ENCODE measurements at regions not wholly inside any gene's neighbourhood (a gene's known extent, or its start where the extent isn't known, plus 50 kb on each side); places are given as distances from the start of the nearest gene placed in this dataset.

DNA sequence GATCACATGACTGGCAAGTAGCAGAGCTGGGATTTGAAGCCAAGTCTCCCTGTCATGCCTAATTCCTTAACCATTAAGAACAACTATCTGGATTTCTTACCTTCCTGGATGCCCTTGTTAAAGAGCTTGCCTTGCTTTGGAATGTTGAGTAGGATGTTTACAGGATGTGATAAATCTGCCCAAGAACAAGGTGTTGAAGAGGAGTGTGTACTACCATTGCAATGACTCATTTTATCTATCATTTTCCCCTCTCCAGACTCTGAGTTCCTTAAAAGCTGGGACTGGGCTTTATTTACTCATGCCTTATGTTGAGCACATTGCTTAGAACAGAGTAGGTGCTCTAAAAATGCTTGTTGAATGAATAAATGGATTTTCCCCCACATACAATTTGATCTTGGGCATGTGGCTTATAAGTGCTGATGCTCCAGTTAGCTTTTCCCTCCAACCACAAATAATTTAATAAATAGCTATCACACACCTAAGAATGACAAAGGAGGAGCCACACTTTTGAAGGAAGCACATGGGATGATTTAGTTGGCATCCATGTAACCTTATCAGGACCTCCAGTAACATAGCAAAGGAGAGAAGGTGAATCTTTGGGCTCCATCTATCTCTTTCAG, 268.6 kb upstream of the SESN3 start:
- Histone ChIP-seq H3K4me1 (ENCODE audit: control insufficient read depth, low read depth, low read length) (peaks cover 7% of the 10 kb centered on the region), H4K8ac (ENCODE audit: low read depth, low read length) (no peak overlapping the region), H3K56ac (ENCODE audit: low read length) (no peak overlapping the region), H3K79me1 (ENCODE audit: low read length) (no peaks in the 10 kb centered on the region), H4K5ac (ENCODE audit: low read length) (no peak overlapping the region), H3K27ac (ENCODE audit: low read depth, low read length) (no peak overlapping the region), H2BK5ac (ENCODE audit: low read length) (no peak overlapping the region), H3K4ac (ENCODE audit: low read depth, low read length) (no peak overlapping the region), H3K23ac (ENCODE audit: low read length) (no peak overlapping the region), H3K18ac (ENCODE audit: low read length) (peak overlapping the region; percentile 65), H3K79me2 (ENCODE audit: control insufficient read depth, insufficient read depth, low read length) (no peaks in the 10 kb centered on the region), H2BK120ac (ENCODE audit: low read depth, low read length) (no peak overlapping the region), H2BK15ac (replicated peaks; ENCODE audit: low read depth) (no peak overlapping the region), H3K36me3 (ENCODE audit: control insufficient read depth, insufficient read depth, low read length) (no peaks in the 10 kb centered on the region), H3K4me3 (ENCODE audit: low read length) (no peak overlapping the region), H3K9ac (ENCODE audit: low read length) (no peak overlapping the region), H2AK5ac (ENCODE audit: low read length) (no peak overlapping the region), H3K4me2 (ENCODE audit: low read length) (no peak overlapping the region), H3K27me3 (ENCODE audit: insufficient read depth, low read length, poor library complexity) (no peaks in the 10 kb centered on the region)
- peak; percentile 81 for DNase-seq

- WGBS (ENCODE audit: extremely low coverage, insufficient coverage, low lambda C conversion rate): no CpG with 5 or more reads among the region's 2 CpGs
- DNase-seq: peak; percentile 98
- Histone ChIP-seq H4K5ac (ENCODE audit: low read length) (no peak overlapping the region), H3K36me3 (ENCODE audit: control insufficient read depth, insufficient read depth, low read length) (no peaks in the 10 kb centered on the region), H3K79me1 (ENCODE audit: low read length) (no peaks in the 10 kb centered on the region), H3K4me3 (ENCODE audit: low read length) (no peak overlapping the region), H3K18ac (ENCODE audit: low read length) (no peak overlapping the region), H2BK5ac (ENCODE audit: low read length) (no peak overlapping the region), H3K56ac (ENCODE audit: low read length) (no peak overlapping the region), H2BK15ac (replicated peaks; ENCODE audit: low read depth) (no peak overlapping the region), H3K23ac (ENCODE audit: low read length) (no peak overlapping the region), H3K79me2 (ENCODE audit: control insufficient read depth, insufficient read depth, low read length) (no peaks in the 10 kb centered on the region), H3K4ac (ENCODE audit: low read depth, low read length) (no peak overlapping the region), H2AK5ac (ENCODE audit: low read length) (no peak overlapping the region), H3K27ac (ENCODE audit: low read depth, low read length) (no peak overlapping the region), H3K4me1 (ENCODE audit: control insufficient read depth, low read depth, low read length) (peaks cover 7% of the 10 kb centered on the region), H3K4me2 (ENCODE audit: low read length) (no peak overlapping the region), H4K8ac (ENCODE audit: low read depth, low read length) (no peak overlapping the region), H2BK120ac (ENCODE audit: low read depth, low read length) (no peak overlapping the region), H3K27me3 (ENCODE audit: insufficient read depth, low read length, poor library complexity) (no peaks in the 10 kb centered on the region), H3K9ac (ENCODE audit: low read length) (no peak overlapping the region)
Observed at GRCh38 chr11:95498722-95499425, 267.9 kb upstream of the SESN3 start.

- Histone ChIP-seq H3K79me1 (ENCODE audit: low read length) (no peaks in the 10 kb centered on the region), H3K36me3 (ENCODE audit: control insufficient read depth, insufficient read depth, low read length) (no peaks in the 10 kb centered on the region), H3K9ac (ENCODE audit: low read length) (no peak overlapping the region), H3K18ac (ENCODE audit: low read length) (no peak overlapping the region), H3K4me3 (ENCODE audit: low read length) (no peak overlapping the region), H2BK120ac (ENCODE audit: low read depth, low read length) (no peak overlapping the region), H3K56ac (ENCODE audit: low read length) (no peak overlapping the region), H4K8ac (ENCODE audit: low read depth, low read length) (no peak overlapping the region), H2BK5ac (ENCODE audit: low read length) (no peak overlapping the region), H2BK15ac (replicated peaks; ENCODE audit: low read depth) (no peak overlapping the region), H3K27ac (ENCODE audit: low read depth, low read length) (no peak overlapping the region), H3K27me3 (ENCODE audit: insufficient read depth, low read length, poor library complexity) (no peaks in the 10 kb centered on the region), H4K5ac (ENCODE audit: low read length) (no peak overlapping the region), H3K4me2 (ENCODE audit: low read length) (no peak overlapping the region), H2AK5ac (ENCODE audit: low read length) (no peak overlapping the region), H3K79me2 (ENCODE audit: control insufficient read depth, insufficient read depth, low read length) (no peaks in the 10 kb centered on the region), H3K23ac (ENCODE audit: low read length) (no peak overlapping the region), H3K4ac (ENCODE audit: low read depth, low read length) (no peak overlapping the region), H3K4me1 (ENCODE audit: control insufficient read depth, low read depth, low read length) (peaks cover 7% of the 10 kb centered on the region)
- no peak for DNase-seq
- WGBS (ENCODE audit: extremely low coverage, insufficient coverage, low lambda C conversion rate): no CpG with 5 or more reads among the region's 1 CpG
Observed at GRCh38 chr11:95496901-95497300, 265.9 kb upstream of the SESN3 start.

- no peak for DNase-seq
- H3K4ac ChIP-seq (ENCODE audit: low read depth, low read length): no peak overlapping the region
- no CpG with 5 or more reads among the region's 4 CpGs for WGBS (ENCODE audit: extremely low coverage, insufficient coverage, low lambda C conversion rate)
- H3K56ac ChIP-seq (ENCODE audit: low read length): no peak overlapping the region
- H2AK5ac ChIP-seq (ENCODE audit: low read length): no peak overlapping the region
- H3K23ac ChIP-seq (ENCODE audit: low read length): no peak overlapping the region
- H3K4me1 ChIP-seq (ENCODE audit: control insufficient read depth, low read depth, low read length): peaks cover 7% of the 10 kb centered on the region
- H3K18ac ChIP-seq (ENCODE audit: low read length): no peak overlapping the region
- H3K79me1 ChIP-seq (ENCODE audit: low read length): no peaks in the 10 kb centered on the region
- no peak overlapping the region for H2BK120ac ChIP-seq (ENCODE audit: low read depth, low read length)
- no peak overlapping the region for H2BK15ac ChIP-seq (replicated peaks; ENCODE audit: low read depth)
- no peak overlapping the region for H3K9ac ChIP-seq (ENCODE audit: low read length)
- H2BK5ac ChIP-seq (ENCODE audit: low read length): no peak overlapping the region
- no peak overlapping the region for H4K5ac ChIP-seq (ENCODE audit: low read length)
- H3K4me3 ChIP-seq (ENCODE audit: low read length): no peak overlapping the region
- H3K4me2 ChIP-seq (ENCODE audit: low read length): no peak overlapping the region
- H3K36me3 ChIP-seq (ENCODE audit: control insufficient read depth, insufficient read depth, low read length): no peaks in the 10 kb centered on the region
- H4K8ac ChIP-seq (ENCODE audit: low read depth, low read length): no peak overlapping the region
- no peaks in the 10 kb centered on the region for H3K79me2 ChIP-seq (ENCODE audit: control insufficient read depth, insufficient read depth, low read length)
- H3K27ac ChIP-seq (ENCODE audit: low read depth, low read length): no peak overlapping the region
- H3K27me3 ChIP-seq (ENCODE audit: insufficient read depth, low read length, poor library complexity): no peaks in the 10 kb centered on the region
Observed at GRCh38 chr11:95495706-95496105, 264.7 kb upstream of the SESN3 start.

- H2BK5ac ChIP-seq (ENCODE audit: low read length): no peak overlapping the region
- H2BK120ac ChIP-seq (ENCODE audit: low read depth, low read length): no peak overlapping the region
- H2AK5ac ChIP-seq (ENCODE audit: low read length): no peak overlapping the region
- H3K4me1 ChIP-seq (ENCODE audit: control insufficient read depth, low read depth, low read length): peaks cover 7% of the 10 kb centered on the region
- no peak overlapping the region for H3K9ac ChIP-seq (ENCODE audit: low read length)
- H3K27ac ChIP-seq (ENCODE audit: low read depth, low read length): no peak overlapping the region
- H3K4me3 ChIP-seq (ENCODE audit: low read length): no peak overlapping the region
- H3K79me1 ChIP-seq (ENCODE audit: low read length): no peaks in the 10 kb centered on the region
- no peak overlapping the region for H4K8ac ChIP-seq (ENCODE audit: low read depth, low read length)
- no peak overlapping the region for H3K4me2 ChIP-seq (ENCODE audit: low read length)
- H3K27me3 ChIP-seq (ENCODE audit: insufficient read depth, low read length, poor library complexity): no peaks in the 10 kb centered on the region
- no CpG with 5 or more reads among the region's 1 CpG for WGBS (ENCODE audit: extremely low coverage, insufficient coverage, low lambda C conversion rate)
- no peak overlapping the region for H2BK15ac ChIP-seq (replicated peaks; ENCODE audit: low read depth)
- H3K79me2 ChIP-seq (ENCODE audit: control insufficient read depth, insufficient read depth, low read length): no peaks in the 10 kb centered on the region
- no peak overlapping the region for H3K56ac ChIP-seq (ENCODE audit: low read length)
- no peak overlapping the region for H3K18ac ChIP-seq (ENCODE audit: low read length)
- no peaks in the 10 kb centered on the region for H3K36me3 ChIP-seq (ENCODE audit: control insufficient read depth, insufficient read depth, low read length)
- H3K23ac ChIP-seq (ENCODE audit: low read length): no peak overlapping the region
- no peak for DNase-seq
- H4K5ac ChIP-seq (ENCODE audit: low read length): no peak overlapping the region
- no peak overlapping the region for H3K4ac ChIP-seq (ENCODE audit: low read depth, low read length)
Observed at GRCh38 chr11:95494856-95495255, 263.9 kb upstream of the SESN3 start.

DNA sequence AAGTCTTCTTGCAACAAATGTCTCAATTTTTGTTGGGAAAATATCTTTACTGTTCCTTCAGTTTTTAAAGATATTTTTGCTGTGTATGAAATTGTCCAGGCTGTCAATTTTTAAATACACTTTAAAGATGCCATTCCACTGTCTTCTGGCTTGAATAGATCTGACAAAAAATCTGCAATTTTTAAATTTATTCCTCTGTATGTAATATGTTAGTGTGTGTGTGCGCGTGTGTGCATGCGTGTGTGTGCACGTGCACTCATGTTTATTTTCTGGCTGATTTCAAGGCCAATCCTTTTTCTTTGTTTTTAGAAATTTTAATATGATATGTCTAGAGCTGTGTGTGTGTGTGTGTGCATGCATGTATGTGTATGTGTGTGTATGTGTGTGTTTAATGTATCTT, 263.2 kb upstream of the SESN3 start:
- DNase-seq: no peak
- H3K27ac ChIP-seq (ENCODE audit: low read depth, low read length): no peak overlapping the region
- H2BK15ac ChIP-seq (replicated peaks; ENCODE audit: low read depth): no peak overlapping the region
- H3K4me2 ChIP-seq (ENCODE audit: low read length): no peak overlapping the region
- no peak overlapping the region for H2BK120ac ChIP-seq (ENCODE audit: low read depth, low read length)
- H3K18ac ChIP-seq (ENCODE audit: low read length): no peak overlapping the region
- no peaks in the 10 kb centered on the region for H3K27me3 ChIP-seq (ENCODE audit: insufficient read depth, low read length, poor library complexity)
- H3K79me1 ChIP-seq (ENCODE audit: low read length): no peaks in the 10 kb centered on the region
- no peak overlapping the region for H4K8ac ChIP-seq (ENCODE audit: low read depth, low read length)
- H4K5ac ChIP-seq (ENCODE audit: low read length): no peak overlapping the region
- H3K4me3 ChIP-seq (ENCODE audit: low read length): no peak overlapping the region
- peaks cover 2% of the 10 kb centered on the region for H3K4me1 ChIP-seq (ENCODE audit: control insufficient read depth, low read depth, low read length)
- no peaks in the 10 kb centered on the region for H3K36me3 ChIP-seq (ENCODE audit: control insufficient read depth, insufficient read depth, low read length)
- no peak overlapping the region for H2AK5ac ChIP-seq (ENCODE audit: low read length)
- no peak overlapping the region for H2BK5ac ChIP-seq (ENCODE audit: low read length)
- H3K79me2 ChIP-seq (ENCODE audit: control insufficient read depth, insufficient read depth, low read length): no peaks in the 10 kb centered on the region
- H3K9ac ChIP-seq (ENCODE audit: low read length): no peak overlapping the region
- no peak overlapping the region for H3K4ac ChIP-seq (ENCODE audit: low read depth, low read length)
- no peak overlapping the region for H3K23ac ChIP-seq (ENCODE audit: low read length)
- H3K56ac ChIP-seq (ENCODE audit: low read length): no peak overlapping the region
- WGBS (ENCODE audit: extremely low coverage, insufficient coverage, low lambda C conversion rate): no CpG with 5 or more reads among the region's 4 CpGs

Measured in mesendoderm (in vitro differentiated cells).